Hematopoietic multipotent progenitor cell treated with erythropoietin and hydrocortisone succinate and interleukin-3 and kit ligand, for 4 days (in vitro differentiated cells): ENCODE measurements at regions not wholly inside any gene's neighbourhood (a gene's known extent, or its start where the extent isn't known, plus 50 kb on each side); places are given as distances from the start of the nearest gene placed in this dataset.
"Not testable (repeated sequence)": the region's sequence is repeated elsewhere in the genome, so short reads cannot be mapped to it uniquely, and the experiment has no call there.

ENCODE experiments used
- DNase-seq: peaks from one replicate; pipeline ENCODE4 v3.0.0-alpha.2; 2015

DNA sequence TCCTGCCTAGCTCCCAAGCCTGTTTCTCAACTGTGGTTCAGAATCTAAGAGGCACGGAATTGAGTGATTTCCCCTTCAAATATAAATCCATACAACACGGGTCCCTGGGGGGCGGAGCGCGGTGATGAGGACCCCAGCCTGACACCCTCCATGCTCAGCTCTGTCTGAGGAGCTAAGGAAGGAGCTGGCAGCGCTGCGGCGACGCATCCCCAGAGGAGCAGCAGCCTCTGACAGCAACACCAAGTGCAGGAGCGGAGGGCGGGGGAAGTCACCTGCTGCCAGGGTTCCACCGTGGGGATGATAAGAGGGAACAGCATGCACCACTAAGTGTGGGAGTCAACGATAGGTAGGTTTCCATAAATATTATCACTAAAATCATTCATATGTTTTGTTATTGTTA lies 72.6 kb upstream of the VWC2 start:
- DNase-seq, result no peak

DNA sequence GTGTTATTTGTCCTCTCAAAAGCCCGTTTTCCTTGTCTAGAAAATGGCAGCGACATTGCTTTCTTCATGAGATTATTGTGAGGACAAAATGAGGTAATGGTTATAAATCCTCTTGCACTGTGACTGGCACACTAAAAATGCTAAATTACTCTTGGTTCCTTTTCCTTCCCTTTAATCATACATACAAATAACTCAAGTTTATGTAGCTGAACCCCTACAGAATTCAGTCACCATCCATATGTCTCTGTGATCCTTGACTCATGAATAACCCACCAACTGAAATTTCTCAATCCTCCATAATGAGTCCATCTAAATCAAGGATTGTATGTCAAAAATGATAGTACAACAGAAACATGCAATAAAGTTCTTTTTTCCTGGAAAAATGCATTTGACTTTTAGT lies 71.3 kb upstream of the VWC2 start:
- no peak for DNase-seq

DNA sequence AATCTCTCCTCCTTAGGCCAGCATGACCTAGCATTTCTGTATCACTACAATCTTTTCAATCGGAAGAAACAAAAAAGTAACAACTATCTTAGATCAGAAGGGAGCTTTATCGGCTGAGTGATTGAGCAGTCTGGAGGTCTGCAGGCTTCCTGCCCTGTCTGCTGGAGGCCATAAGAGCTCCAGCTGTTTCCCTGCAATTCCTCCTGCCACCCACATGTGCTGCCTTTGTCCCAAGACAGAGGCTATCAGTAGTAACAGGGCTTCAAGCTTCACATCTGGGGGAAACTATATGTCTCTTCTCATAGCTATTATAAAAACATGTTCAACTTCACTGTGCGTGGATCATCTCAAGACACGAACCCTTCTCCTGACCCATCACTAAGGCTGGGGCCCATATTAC lies 70.1 kb upstream of the VWC2 start:
- DNase-seq, result peak; percentile 34

DNA sequence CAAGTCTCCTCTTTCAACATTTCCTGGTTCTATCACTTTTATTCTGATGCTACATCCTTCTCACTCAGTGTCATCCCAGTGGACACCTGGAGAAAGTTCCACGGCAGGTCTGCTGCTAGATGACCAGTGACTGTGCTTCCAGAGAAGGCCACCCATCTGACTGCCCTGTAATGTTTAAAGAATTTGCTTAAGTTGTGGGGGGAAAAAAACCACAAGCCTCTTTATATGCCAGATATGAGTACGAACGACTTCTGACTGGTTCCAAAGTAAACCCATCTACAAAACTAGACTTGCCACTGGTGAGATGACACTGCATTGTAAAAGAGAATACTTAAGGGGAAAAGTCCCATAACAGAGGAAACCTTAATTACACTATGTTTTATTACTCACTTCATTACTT lies 69.6 kb upstream of the VWC2 start:
- DNase-seq, result peak; percentile 7

DNA sequence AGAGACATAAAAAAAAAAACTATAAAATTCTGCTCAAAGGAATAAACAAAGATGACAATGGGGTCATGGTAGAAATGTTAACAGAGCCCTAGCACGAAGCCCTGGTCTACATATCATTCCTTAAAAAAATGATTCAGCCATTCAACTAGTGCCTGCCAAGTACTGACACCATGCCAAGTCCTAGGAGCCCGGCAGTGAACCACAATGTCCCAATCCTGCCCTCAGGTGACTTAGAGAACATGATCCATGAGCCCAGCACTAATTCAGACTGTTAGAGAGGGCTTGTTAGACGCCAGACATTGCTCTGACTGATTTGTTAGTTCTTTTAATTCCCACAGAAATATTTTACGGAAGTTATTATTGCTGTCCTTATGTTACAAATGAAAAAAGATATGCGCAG lies 67.3 kb upstream of the VWC2 start:
- DNase-seq, result no peak

DNA sequence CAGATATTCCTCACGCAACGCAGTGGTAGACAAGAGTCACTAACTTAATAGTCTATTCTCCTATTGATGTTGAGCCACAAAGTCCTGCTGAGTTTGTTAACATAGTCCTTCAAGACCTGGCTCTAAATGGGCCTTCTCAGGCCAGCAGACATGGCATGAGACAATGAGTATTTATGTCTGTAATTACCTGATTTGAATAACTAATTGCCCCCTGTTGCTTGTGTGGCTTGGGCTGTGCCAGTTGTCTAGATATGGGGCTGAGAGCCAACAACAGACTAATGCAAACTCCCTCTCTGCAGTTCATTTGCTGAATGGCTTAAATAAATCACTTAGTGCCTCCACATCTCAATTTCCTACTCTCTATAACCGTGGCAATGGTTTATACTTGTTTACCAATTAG lies 65.5 kb upstream of the VWC2 start:
- no peak for DNase-seq

DNA sequence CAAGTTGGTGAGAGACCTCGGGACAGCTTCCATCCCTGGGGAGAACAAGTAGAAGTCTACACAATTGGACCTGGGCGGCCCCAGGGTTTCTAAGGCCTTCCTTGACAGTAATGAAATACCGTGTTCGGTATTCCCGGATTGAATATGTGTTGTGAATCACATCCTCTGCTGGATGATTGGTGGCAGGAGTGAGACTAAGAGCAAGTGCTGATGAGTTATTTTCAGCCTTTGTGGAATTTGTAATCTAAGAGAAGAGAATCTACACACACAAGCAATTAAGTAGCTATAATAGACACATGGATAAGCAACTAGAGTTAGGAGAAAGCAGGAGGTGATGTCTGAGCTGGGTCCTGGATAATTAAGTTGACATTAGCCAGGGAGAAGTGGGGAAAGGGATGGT lies 64.8 kb upstream of the VWC2 start:
- no peak for DNase-seq

DNA sequence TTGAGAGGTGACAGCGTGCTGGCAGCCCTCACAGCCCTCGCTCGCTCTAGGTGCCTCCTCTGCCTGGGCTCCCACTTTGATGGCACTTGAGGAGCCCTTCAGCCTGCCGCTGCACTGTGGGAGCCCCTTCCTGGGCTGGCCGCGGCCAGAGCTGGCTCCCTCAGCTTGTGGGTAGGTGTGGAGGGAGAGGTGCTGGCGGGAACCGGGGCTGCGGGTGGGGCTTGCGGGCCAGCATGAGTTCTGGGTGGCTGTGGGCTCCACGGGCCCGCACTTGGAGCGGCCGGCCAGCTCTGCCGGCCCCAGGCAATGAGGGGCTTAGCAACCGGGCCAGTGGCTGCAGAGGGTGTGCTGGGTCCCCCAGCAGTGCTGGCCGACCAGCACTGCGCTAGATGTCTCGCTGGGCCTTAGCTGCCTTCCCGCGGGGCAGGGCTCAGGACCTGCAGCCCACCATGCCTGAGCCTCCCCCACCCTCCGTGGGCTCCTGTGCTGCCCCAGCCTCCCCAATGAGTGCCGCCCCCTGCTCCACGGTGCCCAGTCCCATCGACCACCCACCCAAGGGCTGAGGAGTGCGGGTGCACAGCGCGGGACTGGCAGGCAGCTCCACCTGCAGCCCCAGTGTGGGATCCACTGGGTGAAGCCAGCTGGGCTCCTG lies 62.2 kb upstream of the VWC2 start:
- not testable (repeated sequence) for DNase-seq

DNA sequence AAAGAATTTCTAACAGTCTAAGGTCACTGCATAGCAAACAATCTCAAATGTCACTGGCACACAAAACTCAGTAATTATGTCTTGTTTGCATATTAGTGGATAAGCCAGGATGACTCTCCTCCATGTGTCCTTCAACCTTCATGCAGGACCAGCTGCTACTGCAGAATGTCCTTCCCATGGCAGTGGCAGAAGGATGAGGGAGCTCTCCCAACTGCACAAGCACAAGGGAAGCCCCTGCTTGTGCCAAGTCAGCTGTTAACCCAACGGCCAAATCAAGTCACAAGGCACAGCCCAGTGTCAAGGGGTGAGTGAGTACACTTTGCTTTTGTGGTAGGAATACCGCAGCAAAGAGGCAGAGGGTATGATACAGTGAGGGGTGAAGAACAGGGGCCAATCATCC lies 59.3 kb upstream of the VWC2 start:
- no peak for DNase-seq

DNA sequence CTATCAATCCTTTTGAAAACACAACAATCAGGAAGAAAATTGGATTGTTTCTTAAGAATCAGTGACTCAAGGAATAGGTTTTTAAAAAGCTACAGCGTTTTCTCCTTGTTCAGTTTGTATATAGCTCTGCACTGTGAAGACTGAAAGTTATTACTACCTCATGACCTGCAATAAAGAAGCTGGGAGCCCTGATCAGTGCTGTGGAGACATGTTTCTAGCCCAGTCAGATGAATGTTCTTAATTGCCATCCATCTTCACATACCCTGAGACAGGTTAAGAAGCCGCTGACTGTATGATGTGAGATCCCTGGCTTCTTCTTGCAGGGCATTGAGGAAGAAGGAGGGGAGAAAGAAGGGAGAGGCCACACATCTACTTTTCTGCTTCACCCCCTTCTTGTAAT lies 58.0 kb upstream of the VWC2 start:
- no peak for DNase-seq

DNA sequence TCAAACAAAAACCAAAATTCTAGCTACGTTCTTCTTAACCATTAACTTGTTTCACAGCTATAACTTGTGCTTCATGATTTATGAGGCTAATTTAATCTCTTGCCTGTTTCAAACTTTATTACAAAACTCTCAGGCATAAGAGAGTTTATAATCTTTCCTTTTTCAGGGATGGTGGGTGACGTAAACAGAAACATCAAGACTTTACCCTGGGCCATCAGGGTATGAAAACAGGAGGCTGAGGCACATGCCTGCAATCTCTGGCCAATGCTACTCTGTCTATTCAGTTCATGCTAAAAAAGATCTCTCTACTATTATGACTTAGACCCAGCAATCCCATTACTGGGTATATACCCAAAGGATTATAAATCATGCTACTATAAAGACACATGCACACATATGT lies 55.9 kb upstream of the VWC2 start:
- no peak for DNase-seq

DNA sequence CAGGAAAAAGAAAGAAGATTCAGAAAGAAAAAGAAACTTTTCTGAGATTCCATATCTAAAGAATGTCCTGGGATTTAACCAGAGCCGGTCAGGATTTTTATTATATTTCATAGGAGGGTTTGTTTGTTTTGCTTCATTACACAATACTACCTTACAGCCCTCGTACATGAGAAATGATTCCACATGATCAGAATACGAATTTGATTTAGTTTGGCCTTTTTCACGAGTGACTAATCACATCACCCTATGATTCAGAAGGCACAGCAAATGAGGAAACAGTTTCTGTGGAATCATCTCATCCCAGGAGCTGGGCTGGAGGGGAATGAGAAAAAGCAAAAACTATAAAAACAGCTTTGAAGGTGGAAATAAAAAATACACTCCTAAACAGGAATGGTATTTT lies 54.7 kb upstream of the VWC2 start:
- no peak for DNase-seq

DNA sequence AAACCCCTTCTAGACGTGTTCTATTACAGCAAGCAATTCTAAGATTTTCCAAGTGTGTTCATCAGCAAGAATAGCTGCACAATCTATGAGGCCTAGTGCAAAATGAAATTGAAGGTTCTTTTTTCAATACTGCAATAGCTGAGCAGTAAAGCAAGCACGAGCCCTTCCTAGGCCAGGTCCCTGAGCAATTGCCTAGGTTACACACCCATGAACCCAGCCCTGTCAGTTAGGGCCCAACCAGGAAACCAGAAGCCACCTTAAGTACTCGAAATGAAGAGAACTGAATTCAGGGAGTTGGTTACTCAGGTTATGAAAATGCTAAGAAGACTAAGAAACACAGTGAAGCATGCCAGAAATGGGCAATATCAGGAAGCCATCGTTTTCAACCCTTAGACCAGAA lies 52.0 kb upstream of the VWC2 start:
- DNase-seq, result no peak
